Posterior cingulate gyrus (tissue), 11 donors: ENCODE measurements at regions not wholly inside any gene's neighbourhood (a gene's known extent, or its start where the extent isn't known, plus 50 kb on each side); places are given as distances from the start of the nearest gene placed in this dataset.

Experiments
- DNase-seq, 10 donors: peaks; one replicate each; pipeline versions ENCODE4 v3.0.0 to v3.0.0-alpha.2; 2020 to 2021; ENCODE audit warnings: mixed read lengths in 3 of 10
- intact Hi-C: fragments of 100-400 bp; cut with DNase I; formaldehyde crosslinking; loops from one replicate; pipeline ENCODE4 v1.15.1; 2023

DNA sequence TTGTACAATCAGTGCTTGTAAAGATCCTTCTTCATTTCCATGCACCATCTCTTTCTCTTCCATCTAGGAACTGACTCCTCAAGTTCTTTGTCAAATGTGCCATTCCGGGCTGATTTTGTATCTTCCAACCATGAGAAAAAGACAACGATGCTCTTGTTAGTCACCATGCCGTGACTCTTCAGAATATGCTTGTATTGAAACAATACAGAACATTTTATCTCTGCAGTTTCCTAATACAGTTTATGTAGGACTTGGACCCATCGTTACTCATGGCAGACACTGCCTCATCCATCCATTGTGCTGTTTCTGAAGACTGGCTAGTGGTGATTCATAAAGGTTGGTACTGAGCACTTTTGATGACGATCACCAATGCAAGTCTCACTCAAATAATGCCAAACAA is 283.2 kb downstream of the KCNS3 start:
- intact Hi-C loops: no loop called here
- DNase-seq: no peak

DNA sequence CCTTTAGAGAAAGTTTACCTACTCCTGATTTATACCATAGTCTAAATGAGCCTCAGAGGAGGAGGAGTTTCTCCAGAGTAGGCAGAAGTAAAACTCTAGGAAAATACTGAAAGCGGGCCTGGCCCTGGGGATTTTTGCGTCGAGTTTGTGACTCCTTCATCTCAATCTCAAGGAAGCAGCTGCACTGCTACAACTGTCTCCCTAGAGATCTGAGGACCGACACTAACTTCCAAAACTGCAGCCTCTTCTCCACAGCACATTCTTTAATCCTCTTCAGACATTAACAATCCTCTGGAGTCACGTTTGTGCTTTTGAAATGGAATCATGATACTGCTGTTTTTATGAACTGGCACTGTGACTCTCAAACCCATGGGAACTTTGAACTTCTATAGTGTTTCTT is 281.4 kb downstream of the KCNS3 start:
- intact Hi-C loops: no loop called here
- DNase-seq: no peak

GRCh38 chr2:18156421-18156820 is 278.0 kb downstream of the KCNS3 start:
- intact Hi-C loops: no loop called here
- DNase-seq: no peak

GRCh38 chr2:18156002-18156401 is 277.5 kb downstream of the KCNS3 start:
- intact Hi-C loops: no loop called here
- DNase-seq: no peak

GRCh38 chr2:18154812-18155211 is 276.3 kb downstream of the KCNS3 start:
- intact Hi-C loops: no loop called here
- no peak for DNase-seq

- DNase-seq: no peak
- intact Hi-C loops: no loop called here
These were observed 275.8 kb downstream of the KCNS3 start for GRCh38 chr2:18154259-18154658.

- DNase-seq: no peak
- intact Hi-C loops: no loop called here
These were observed 275.3 kb downstream of the KCNS3 start for GRCh38 chr2:18153741-18154140.

- intact Hi-C loops: no loop called here
These were observed 272.8 kb downstream of the KCNS3 start for GRCh38 chr2:18151237-18151636.

GRCh38 chr2:18149660-18150246 is 271.3 kb downstream of the KCNS3 start:
- DNase-seq: no peak
- intact Hi-C loops: loop anchor here (2.0 kb wide), 1 partner anchor 299 kb away; no protein-coding TSS in a partner anchor

More at GRCh38 chr2:18151237-18151636, 272.8 kb downstream of the KCNS3 start:
- DNase-seq: no peak

GRCh38 chr2:18136881-18137475 is 258.5 kb downstream of the KCNS3 start:
- intact Hi-C loops: no loop called here
- no peak for DNase-seq

DNA sequence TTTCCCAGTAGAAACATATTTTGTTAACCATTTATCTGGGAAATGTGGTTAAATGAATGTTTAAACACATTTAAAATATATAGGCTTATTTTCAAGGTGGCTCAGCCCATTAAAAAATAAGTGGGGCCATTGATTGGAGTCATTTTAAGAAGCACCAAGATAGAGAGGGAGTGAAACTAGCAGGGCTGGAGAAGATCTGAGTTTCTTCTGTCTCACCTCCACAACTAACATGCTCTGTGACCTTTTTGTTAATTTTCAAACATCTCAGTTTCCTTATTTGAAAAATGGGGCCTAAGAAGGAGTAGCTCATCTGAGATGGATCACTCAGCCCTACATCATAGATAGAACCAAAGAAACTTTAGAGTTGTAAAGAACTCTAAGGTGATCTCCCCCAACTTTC is 254.8 kb downstream of the KCNS3 start:
- intact Hi-C loops: no loop called here
- DNase-seq: no peak

GRCh38 chr2:18132697-18133096 is 254.2 kb downstream of the KCNS3 start:
- intact Hi-C loops: no loop called here
- no peak for DNase-seq

GRCh38 chr2:18131761-18132160 is 253.3 kb downstream of the KCNS3 start:
- intact Hi-C loops: no loop called here
- DNase-seq: no peak

DNA sequence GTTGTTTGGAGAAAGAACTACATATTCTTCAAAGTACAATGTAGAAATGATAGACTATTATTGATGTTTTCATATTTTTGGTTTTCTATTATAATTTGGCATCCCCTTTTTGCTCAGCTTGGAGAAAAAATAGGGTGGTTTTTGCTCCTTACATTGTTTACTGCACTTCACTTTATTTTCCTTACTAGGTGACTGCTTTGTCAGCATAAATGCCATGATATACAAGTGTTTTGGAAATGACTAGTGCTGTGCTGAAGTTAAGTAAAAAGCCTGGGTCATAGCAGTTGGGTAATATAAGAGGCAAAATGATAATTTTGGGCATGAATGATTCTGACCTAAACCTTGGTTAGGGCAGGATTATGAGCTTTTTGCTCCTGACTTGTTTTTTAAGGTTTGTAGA is 250.9 kb downstream of the KCNS3 start:
- intact Hi-C loops: no loop called here
- DNase-seq: no peak

GRCh38 chr2:18125303-18125702 is 246.8 kb downstream of the KCNS3 start:
- intact Hi-C loops: no loop called here
- no peak for DNase-seq

DNA sequence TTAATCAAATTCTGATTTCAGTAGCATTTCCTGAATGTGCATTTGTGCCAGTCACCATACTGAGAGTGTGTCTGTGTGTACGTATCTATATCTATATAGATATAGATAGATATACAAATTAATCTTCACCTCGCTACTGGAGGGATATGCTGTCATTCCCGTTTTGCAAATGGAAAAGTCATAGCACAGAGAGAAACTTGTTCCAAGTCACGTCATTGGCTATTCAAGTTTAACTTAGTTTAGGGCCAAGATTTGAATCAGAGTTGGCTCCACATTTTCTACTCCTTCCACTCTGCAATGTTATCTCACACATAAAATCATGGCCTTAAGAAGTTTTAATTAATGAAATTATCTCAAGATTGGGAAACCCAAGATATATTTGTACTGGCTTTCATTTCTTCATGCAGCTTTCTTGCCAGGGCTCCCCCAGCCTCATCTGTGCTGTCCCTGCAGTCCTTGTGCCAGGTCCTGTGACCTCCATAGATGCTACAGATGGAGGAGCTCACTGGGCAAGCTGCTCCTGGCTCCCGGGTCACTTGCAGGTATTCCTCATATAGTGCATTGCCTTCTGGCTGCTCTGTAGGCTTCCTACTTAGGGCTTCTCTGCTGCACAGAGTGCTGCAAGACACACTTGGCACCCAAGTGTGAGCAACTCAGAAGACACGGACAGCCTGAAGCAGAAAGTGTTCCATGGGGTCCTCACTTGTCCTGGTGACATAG is 245.8 kb downstream of the KCNS3 start:
- DNase-seq: no peak
- intact Hi-C loops: no loop called here

- no peak for DNase-seq
- intact Hi-C loops: no loop called here
These were observed 245.1 kb downstream of the KCNS3 start for GRCh38 chr2:18123577-18123976.

DNA sequence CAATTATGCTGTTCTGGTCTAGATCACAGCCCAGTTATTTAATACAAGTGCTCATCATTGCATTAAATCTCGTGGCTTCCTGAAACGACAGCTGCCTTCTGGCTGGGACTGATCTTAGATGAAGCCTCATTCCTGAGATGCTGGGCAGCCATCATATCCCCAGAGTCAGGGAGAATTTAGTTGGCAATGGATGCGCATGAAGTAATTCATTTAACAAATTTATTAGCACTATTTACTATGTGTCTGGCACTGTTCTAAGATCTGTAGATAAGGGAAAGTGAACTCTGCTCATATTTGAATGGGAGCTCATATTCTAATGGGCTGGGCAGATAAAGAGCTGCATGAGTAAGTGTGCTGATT is 244.7 kb downstream of the KCNS3 start:
- intact Hi-C loops: no loop called here
- DNase-seq: no peak

DNA sequence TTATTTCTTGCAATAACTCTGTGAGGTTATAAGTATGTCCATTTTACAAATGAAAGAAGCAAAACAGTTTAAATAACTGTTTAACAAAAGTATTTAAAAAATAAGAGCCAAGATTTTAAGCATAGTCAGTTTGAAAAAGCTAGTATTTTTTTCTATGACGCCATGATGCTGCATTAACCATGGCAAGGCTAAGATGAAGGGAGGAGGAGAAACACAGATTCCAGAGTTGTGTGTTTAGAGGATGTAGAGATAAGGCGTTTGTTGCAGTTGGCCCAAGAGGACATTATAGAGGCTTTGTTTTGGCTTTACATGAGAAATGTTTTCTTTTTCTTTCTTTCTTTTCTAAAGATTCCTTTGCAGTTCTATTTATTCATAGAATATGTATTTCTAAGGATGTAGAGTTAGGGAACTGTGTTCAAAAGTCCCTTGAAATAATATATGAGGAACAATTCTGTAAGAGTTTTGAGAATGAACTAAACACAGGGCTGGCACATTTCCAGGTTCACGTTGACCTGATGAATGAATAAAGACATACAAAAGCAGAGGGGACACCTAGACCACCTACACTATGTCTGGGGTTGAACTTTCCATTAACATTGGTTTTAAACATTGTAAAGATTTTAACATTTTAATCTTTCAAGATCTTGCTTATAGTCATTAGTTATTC is 244.2 kb downstream of the KCNS3 start:
- intact Hi-C loops: no loop called here

DNA sequence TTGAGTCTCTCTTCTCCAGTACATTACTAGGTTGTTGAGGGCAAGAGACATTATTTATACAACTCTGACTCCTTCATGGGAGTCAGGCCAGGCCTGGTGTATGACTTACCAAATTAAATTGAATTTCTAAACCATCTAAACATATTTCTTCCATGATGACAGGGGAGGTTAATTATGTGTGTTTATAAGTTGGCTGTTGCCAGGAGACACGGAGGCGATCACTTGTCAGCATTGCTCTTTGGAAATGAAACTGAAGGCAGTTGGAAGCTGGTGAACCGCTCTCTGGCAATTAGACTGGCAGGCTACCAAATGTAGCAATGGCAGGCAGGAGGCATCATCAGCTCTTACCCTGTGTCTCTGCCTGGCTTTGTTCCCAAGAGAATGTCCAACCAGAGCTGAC is 241.4 kb downstream of the KCNS3 start:
- no peak for DNase-seq
- intact Hi-C loops: no loop called here

More for the DNA sequence above, 244.2 kb downstream of the KCNS3 start:
- DNase-seq: no peak

GRCh38 chr2:18118703-18119102 is 240.2 kb downstream of the KCNS3 start:
- DNase-seq: no peak
- intact Hi-C loops: no loop called here

GRCh38 chr2:18117592-18117991 is 239.1 kb downstream of the KCNS3 start:
- peak in 1 of 10 donors; percentile 11 for DNase-seq
- intact Hi-C loops: no loop called here
